ENCODE measurements at regions not wholly inside any gene's neighbourhood (a gene's known extent, or its start where the extent isn't known, plus 50 kb on each side); places are given as distances from the start of the nearest gene placed in this dataset.

GRCh38 chr2:12432985-12433625 lies 283.6 kb upstream of the TRIB2 start:
- TF ChIP-seq, protein P1, sequence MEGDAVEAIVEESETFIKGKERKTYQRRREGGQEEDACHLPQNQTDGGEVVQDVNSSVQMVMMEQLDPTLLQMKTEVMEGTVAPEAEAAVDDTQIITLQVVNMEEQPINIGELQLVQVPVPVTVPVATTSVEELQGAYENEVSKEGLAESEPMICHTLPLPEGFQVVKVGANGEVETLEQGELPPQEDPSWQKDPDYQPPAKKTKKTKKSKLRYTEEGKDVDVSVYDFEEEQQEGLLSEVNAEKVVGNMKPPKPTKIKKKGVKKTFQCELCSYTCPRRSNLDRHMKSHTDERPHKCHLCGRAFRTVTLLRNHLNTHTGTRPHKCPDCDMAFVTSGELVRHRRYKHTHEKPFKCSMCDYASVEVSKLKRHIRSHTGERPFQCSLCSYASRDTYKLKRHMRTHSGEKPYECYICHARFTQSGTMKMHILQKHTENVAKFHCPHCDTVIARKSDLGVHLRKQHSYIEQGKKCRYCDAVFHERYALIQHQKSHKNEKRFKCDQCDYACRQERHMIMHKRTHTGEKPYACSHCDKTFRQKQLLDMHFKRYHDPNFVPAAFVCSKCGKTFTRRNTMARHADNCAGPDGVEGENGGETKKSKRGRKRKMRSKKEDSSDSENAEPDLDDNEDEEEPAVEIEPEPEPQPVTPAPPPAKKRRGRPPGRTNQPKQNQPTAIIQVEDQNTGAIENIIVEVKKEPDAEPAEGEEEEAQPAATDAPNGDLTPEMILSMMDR (IDR thresholded peaks at IDR 0.05) = no peak
- no peak for TF ChIP-seq ZFX (IDR thresholded peaks at IDR 0.05; ENCODE audit: borderline replicate concordance)

Measured in 22Rv1 (cell line).